ENCODE measurements at regions not wholly inside any gene's neighbourhood (a gene's known extent, or its start where the extent isn't known, plus 50 kb on each side); places are given as distances from the start of the nearest gene placed in this dataset.

GRCh38 chr6:164124986-164125385 is 710.5 kb downstream of the QKI start:
- TF ChIP-seq TEAD4 (IDR thresholded peaks at IDR 0.05) (no peak), EGR1 (IDR thresholded peaks at IDR 0.05) (no peak), EP300 (IDR thresholded peaks at IDR 0.05; ENCODE audit: borderline replicate concordance) (no peak), CEBPB (IDR thresholded peaks at IDR 0.05) (no peak), CREB1 (IDR thresholded peaks at IDR 0.05; ENCODE audit: low read depth) (no peak), YY1 (IDR thresholded peaks at IDR 0.05; ENCODE audit: low read depth) (no peak), FOXM1 (IDR thresholded peaks at IDR 0.05; ENCODE audit: borderline replicate concordance, low read depth) (no peak), TAF1 (IDR thresholded peaks at IDR 0.05; ENCODE audit: low read depth) (no peak), NFIC (IDR thresholded peaks at IDR 0.05) (no peak), TCF12 (IDR thresholded peaks at IDR 0.05; ENCODE audit: low read depth) (no peak), RAD21 (IDR thresholded peaks at IDR 0.05; ENCODE audit: low read depth) (no peak), ZBTB7A (IDR thresholded peaks at IDR 0.05; ENCODE audit: low read depth) (no peak), MAX (IDR thresholded peaks at IDR 0.05) (no peak)
- TF ChIP-seq, protein P1, sequence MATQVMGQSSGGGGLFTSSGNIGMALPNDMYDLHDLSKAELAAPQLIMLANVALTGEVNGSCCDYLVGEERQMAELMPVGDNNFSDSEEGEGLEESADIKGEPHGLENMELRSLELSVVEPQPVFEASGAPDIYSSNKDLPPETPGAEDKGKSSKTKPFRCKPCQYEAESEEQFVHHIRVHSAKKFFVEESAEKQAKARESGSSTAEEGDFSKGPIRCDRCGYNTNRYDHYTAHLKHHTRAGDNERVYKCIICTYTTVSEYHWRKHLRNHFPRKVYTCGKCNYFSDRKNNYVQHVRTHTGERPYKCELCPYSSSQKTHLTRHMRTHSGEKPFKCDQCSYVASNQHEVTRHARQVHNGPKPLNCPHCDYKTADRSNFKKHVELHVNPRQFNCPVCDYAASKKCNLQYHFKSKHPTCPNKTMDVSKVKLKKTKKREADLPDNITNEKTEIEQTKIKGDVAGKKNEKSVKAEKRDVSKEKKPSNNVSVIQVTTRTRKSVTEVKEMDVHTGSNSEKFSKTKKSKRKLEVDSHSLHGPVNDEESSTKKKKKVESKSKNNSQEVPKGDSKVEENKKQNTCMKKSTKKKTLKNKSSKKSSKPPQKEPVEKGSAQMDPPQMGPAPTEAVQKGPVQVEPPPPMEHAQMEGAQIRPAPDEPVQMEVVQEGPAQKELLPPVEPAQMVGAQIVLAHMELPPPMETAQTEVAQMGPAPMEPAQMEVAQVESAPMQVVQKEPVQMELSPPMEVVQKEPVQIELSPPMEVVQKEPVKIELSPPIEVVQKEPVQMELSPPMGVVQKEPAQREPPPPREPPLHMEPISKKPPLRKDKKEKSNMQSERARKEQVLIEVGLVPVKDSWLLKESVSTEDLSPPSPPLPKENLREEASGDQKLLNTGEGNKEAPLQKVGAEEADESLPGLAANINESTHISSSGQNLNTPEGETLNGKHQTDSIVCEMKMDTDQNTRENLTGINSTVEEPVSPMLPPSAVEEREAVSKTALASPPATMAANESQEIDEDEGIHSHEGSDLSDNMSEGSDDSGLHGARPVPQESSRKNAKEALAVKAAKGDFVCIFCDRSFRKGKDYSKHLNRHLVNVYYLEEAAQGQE (IDR thresholded peaks at IDR 0.05; ENCODE audit: low read depth) = no peak

- no peak for TF ChIP-seq YY1 (IDR thresholded peaks at IDR 0.05; ENCODE audit: low read depth)
- TF ChIP-seq, protein P1 (IDR thresholded peaks at IDR 0.05; ENCODE audit: low read depth) = no peak
- TF ChIP-seq TCF12 (IDR thresholded peaks at IDR 0.05; ENCODE audit: low read depth) = no peak
- TF ChIP-seq CREB1 (IDR thresholded peaks at IDR 0.05; ENCODE audit: low read depth) = no peak
- TF ChIP-seq EGR1 (IDR thresholded peaks at IDR 0.05) = no peak
- no peak for TF ChIP-seq USF1 (IDR thresholded peaks at IDR 0.05)
- TF ChIP-seq FOXM1 (IDR thresholded peaks at IDR 0.05; ENCODE audit: borderline replicate concordance, low read depth) = no peak
- TF ChIP-seq TEAD4 (IDR thresholded peaks at IDR 0.05) = no peak
- no peak for TF ChIP-seq CEBPB (IDR thresholded peaks at IDR 0.05)
- TF ChIP-seq ZBTB7A (IDR thresholded peaks at IDR 0.05; ENCODE audit: low read depth) = no peak
- no peak for TF ChIP-seq NFIC (IDR thresholded peaks at IDR 0.05)
- TF ChIP-seq RAD21 (IDR thresholded peaks at IDR 0.05; ENCODE audit: low read depth) = no peak
- TF ChIP-seq TAF1 (IDR thresholded peaks at IDR 0.05; ENCODE audit: low read depth) = no peak
- TF ChIP-seq EP300 (IDR thresholded peaks at IDR 0.05; ENCODE audit: borderline replicate concordance) = no peak
Observed at GRCh38 chr6:164124473-164124872, 710.0 kb downstream of the QKI start.

DNA sequence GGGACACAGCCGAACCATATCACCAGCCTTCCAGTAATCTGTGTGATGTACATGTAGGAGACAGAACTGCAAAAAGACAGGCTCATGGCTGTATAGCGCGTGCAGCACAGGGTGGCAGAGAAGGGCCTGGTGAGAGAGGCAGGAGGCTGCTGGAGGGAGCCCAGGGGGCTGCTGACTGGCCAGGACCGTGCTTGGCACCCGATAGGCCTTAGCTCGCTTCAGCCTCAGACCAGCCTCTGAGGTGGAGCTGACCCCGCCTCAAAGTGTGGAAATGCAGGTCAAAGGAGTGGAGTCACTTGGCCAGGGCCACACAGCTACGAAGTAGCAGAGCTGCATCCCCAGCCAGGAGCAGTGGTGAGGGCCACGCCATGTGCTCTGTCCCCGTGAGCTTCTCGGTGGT is 707.6 kb downstream of the QKI start:
- TF ChIP-seq YY1 (IDR thresholded peaks at IDR 0.05; ENCODE audit: low read depth) = no peak
- TF ChIP-seq TEAD4 (IDR thresholded peaks at IDR 0.05) = no peak
- TF ChIP-seq TCF12 (IDR thresholded peaks at IDR 0.05; ENCODE audit: low read depth) = no peak
- no peak for TF ChIP-seq CEBPB (IDR thresholded peaks at IDR 0.05)
- TF ChIP-seq ZBTB7A (IDR thresholded peaks at IDR 0.05; ENCODE audit: low read depth) = no peak
- TF ChIP-seq TAF1 (IDR thresholded peaks at IDR 0.05; ENCODE audit: low read depth) = no peak
- TF ChIP-seq MAX (IDR thresholded peaks at IDR 0.05) = no peak
- TF ChIP-seq NFIC (IDR thresholded peaks at IDR 0.05) = no peak
- no peak for TF ChIP-seq CREB1 (IDR thresholded peaks at IDR 0.05; ENCODE audit: low read depth)

- TF ChIP-seq ZBTB7A (IDR thresholded peaks at IDR 0.05; ENCODE audit: low read depth) = no peak
- TF ChIP-seq MAX (IDR thresholded peaks at IDR 0.05) = no peak
- TF ChIP-seq, protein P1 (IDR thresholded peaks at IDR 0.05; ENCODE audit: low read depth) = no peak
- TF ChIP-seq EP300 (IDR thresholded peaks at IDR 0.05; ENCODE audit: borderline replicate concordance) = no peak
- TF ChIP-seq CEBPB (IDR thresholded peaks at IDR 0.05) = no peak
- TF ChIP-seq TAF1 (IDR thresholded peaks at IDR 0.05; ENCODE audit: low read depth) = no peak
- TF ChIP-seq YY1 (IDR thresholded peaks at IDR 0.05; ENCODE audit: low read depth) = no peak
- no peak for TF ChIP-seq EGR1 (IDR thresholded peaks at IDR 0.05)
- TF ChIP-seq RAD21 (IDR thresholded peaks at IDR 0.05; ENCODE audit: low read depth) = no peak
- no peak for TF ChIP-seq FOXM1 (IDR thresholded peaks at IDR 0.05; ENCODE audit: borderline replicate concordance, low read depth)
- TF ChIP-seq NFIC (IDR thresholded peaks at IDR 0.05) = no peak
- TF ChIP-seq USF1 (IDR thresholded peaks at IDR 0.05) = no peak
Observed at GRCh38 chr6:164121527-164121926, 707.0 kb downstream of the QKI start.
